ENCODE measurements at regions not wholly inside any gene's neighbourhood (a gene's known extent, or its start where the extent isn't known, plus 50 kb on each side); places are given as distances from the start of the nearest gene placed in this dataset.
A peak's percentile ranks its signal among the peaks of the same experiment; 100 is the strongest.

- POLR2A ChIA-PET (ENCODE audit: unreplicated experiment), result no interaction called here
- Histone ChIP-seq H3K9me2 (replicated peaks; ENCODE audit: low read length) (no peaks in the 10 kb centered on the region), H3K27ac (ENCODE audit: low read length) (no peak overlapping the region), H2AFZ (ENCODE audit: low read length) (no peak overlapping the region), H3K9ac (ENCODE audit: low read length) (no peak overlapping the region), H3K4me3 (ENCODE audit: low read length) (no peak overlapping the region), H3K79me2 (ENCODE audit: low read length) (no peaks in the 10 kb centered on the region), H3K36me3 (ENCODE audit: low read depth, low read length) (no peaks in the 10 kb centered on the region), H3K9me3 (ENCODE audit: low read length) (no peaks in the 10 kb centered on the region), H3K4me2 (ENCODE audit: low read length) (no peak overlapping the region), H4K20me1 (ENCODE audit: low read length) (no peaks in the 10 kb centered on the region), H3K27me3 (ENCODE audit: low read length) (no peaks in the 10 kb centered on the region), H3K4me1 (ENCODE audit: insufficient read depth, low read length) (peaks cover 7% of the 10 kb centered on the region; the same call in 1 of the 2 replicates), H3F3A (ENCODE audit: low read length, unreplicated experiment) (no peaks in the 10 kb centered on the region)
- CTCF ChIA-PET, result no interaction called here
- intact Hi-C loops (cut with micrococcal nuclease), result no loop called here
- no peak for ATAC-seq
- no peak for DNase-seq
- BruUV-seq (replicated peaks), result no TSS peak
- TF ChIP-seq EZH2phosphoT487 (IDR thresholded peaks at IDR 0.05; ENCODE audit: borderline replicate concordance, low read length) (no peak), EZH2 (IDR thresholded peaks at IDR 0.05; ENCODE audit: low read length, unreplicated experiment) (no peak)
- TF ChIP-seq, protein P1, sequence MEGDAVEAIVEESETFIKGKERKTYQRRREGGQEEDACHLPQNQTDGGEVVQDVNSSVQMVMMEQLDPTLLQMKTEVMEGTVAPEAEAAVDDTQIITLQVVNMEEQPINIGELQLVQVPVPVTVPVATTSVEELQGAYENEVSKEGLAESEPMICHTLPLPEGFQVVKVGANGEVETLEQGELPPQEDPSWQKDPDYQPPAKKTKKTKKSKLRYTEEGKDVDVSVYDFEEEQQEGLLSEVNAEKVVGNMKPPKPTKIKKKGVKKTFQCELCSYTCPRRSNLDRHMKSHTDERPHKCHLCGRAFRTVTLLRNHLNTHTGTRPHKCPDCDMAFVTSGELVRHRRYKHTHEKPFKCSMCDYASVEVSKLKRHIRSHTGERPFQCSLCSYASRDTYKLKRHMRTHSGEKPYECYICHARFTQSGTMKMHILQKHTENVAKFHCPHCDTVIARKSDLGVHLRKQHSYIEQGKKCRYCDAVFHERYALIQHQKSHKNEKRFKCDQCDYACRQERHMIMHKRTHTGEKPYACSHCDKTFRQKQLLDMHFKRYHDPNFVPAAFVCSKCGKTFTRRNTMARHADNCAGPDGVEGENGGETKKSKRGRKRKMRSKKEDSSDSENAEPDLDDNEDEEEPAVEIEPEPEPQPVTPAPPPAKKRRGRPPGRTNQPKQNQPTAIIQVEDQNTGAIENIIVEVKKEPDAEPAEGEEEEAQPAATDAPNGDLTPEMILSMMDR (conservative IDR thresholded peaks at IDR 0.05; ENCODE audit: low read depth, low read length), result no peak
These were observed 146.0 kb downstream of the EVX1 start for GRCh38 chr7:27388561-27388960.

DNA sequence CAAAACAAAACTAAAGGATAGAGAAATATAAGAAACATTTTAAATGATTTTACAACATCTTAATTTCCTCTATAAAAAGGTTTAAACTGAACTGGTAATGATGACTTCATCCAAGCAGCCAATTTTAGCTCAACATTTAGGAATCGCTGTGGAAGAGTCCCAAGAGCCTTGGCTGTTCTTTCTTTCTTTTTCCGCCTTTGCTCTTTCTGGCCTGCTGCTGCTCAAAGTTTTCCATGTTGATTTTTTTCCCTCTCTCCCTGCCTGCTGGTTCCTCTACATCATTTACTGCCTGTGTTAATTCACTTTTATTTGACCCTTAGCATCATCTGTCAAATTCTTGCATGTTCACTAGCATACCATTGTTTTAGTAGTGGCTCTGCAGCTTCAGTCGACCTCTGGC, 146.9 kb downstream of the EVX1 start:
- no peaks in the 10 kb centered on the region for H3K9me3 ChIP-seq (ENCODE audit: low read length)
- intact Hi-C loops (cut with micrococcal nuclease), result no loop called here
- BruUV-seq (replicated peaks), result no TSS peak
- CTCF ChIA-PET, result no interaction called here
- H3K9ac ChIP-seq (ENCODE audit: low read length), result no peak overlapping the region
- no peaks in the 10 kb centered on the region for H3K9me2 ChIP-seq (replicated peaks; ENCODE audit: low read length)
- H3K27ac ChIP-seq (ENCODE audit: low read length), result no peak overlapping the region
- POLR2A ChIA-PET (ENCODE audit: unreplicated experiment), result no interaction called here
- H3K4me1 ChIP-seq (ENCODE audit: insufficient read depth, low read length), result peaks cover 7% of the 10 kb centered on the region; the same call in 1 of the 2 replicates
- H3K79me2 ChIP-seq (ENCODE audit: low read length), result no peaks in the 10 kb centered on the region
- DNase-seq, result no peak
- no peak for TF ChIP-seq EZH2 (IDR thresholded peaks at IDR 0.05; ENCODE audit: low read length, unreplicated experiment)
- TF ChIP-seq, protein P1 (conservative IDR thresholded peaks at IDR 0.05; ENCODE audit: low read depth, low read length), result no peak
- TF ChIP-seq EZH2phosphoT487 (IDR thresholded peaks at IDR 0.05; ENCODE audit: borderline replicate concordance, low read length), result no peak
- no peaks in the 10 kb centered on the region for H4K20me1 ChIP-seq (ENCODE audit: low read length)
- no peaks in the 10 kb centered on the region for H3K36me3 ChIP-seq (ENCODE audit: low read depth, low read length)
- 0 out of 2 replicates have a peak, but pooled peaks have one; percentile 22 for ATAC-seq
- peak overlapping the region; percentile 5; the same call in 1 of the 2 replicates for H3K4me2 ChIP-seq (ENCODE audit: low read length)
- no peaks in the 10 kb centered on the region for H3K27me3 ChIP-seq (ENCODE audit: low read length)
- H3K4me3 ChIP-seq (ENCODE audit: low read length), result no peak overlapping the region
- no peak overlapping the region for H2AFZ ChIP-seq (ENCODE audit: low read length)
- H3F3A ChIP-seq (ENCODE audit: low read length, unreplicated experiment), result no peaks in the 10 kb centered on the region

- no peaks in the 10 kb centered on the region for H4K20me1 ChIP-seq (ENCODE audit: low read length)
- TF ChIP-seq EZH2 (IDR thresholded peaks at IDR 0.05; ENCODE audit: low read length, unreplicated experiment) (no peak), EZH2phosphoT487 (IDR thresholded peaks at IDR 0.05; ENCODE audit: borderline replicate concordance, low read length) (no peak)
- TF ChIP-seq, protein P1 (conservative IDR thresholded peaks at IDR 0.05; ENCODE audit: low read depth, low read length), result no peak
- POLR2A ChIA-PET (ENCODE audit: unreplicated experiment), result interaction anchor here (0.6 kb wide), 1 partner anchor 18 kb away, joined by 7 read pairs; no protein-coding TSS in a partner anchor
- no peak overlapping the region for H3K9ac ChIP-seq (ENCODE audit: low read length)
- no TSS peak for BruUV-seq (replicated peaks)
- H3K27ac ChIP-seq (ENCODE audit: low read length), result no peak overlapping the region
- CTCF ChIA-PET, result interaction anchor here (0.6 to 1.0 kb wide), 2 partner anchors 26 to 213 kb away, joined by 3 read pairs; no protein-coding TSS in a partner anchor
- H3K9me3 ChIP-seq (ENCODE audit: low read length), result no peaks in the 10 kb centered on the region
- DNase-seq, result no peak
- H3K4me3 ChIP-seq (ENCODE audit: low read length), result no peak overlapping the region
- H3K4me1 ChIP-seq (ENCODE audit: insufficient read depth, low read length), result peaks cover 7% of the 10 kb centered on the region; the same call in 1 of the 2 replicates
- H3F3A ChIP-seq (ENCODE audit: low read length, unreplicated experiment), result no peaks in the 10 kb centered on the region
- no peaks in the 10 kb centered on the region for H3K36me3 ChIP-seq (ENCODE audit: low read depth, low read length)
- ATAC-seq, result no peak
- no peak overlapping the region for H3K4me2 ChIP-seq (ENCODE audit: low read length)
- no peaks in the 10 kb centered on the region for H3K27me3 ChIP-seq (ENCODE audit: low read length)
- H3K9me2 ChIP-seq (replicated peaks; ENCODE audit: low read length), result no peaks in the 10 kb centered on the region
- H3K79me2 ChIP-seq (ENCODE audit: low read length), result no peaks in the 10 kb centered on the region
- H2AFZ ChIP-seq (ENCODE audit: low read length), result no peak overlapping the region
- intact Hi-C loops (cut with micrococcal nuclease), result no loop called here
These were observed 149.9 kb downstream of the EVX1 start for GRCh38 chr7:27392477-27392876.
